ENCODE measurements at regions not wholly inside any gene's neighbourhood (a gene's known extent, or its start where the extent isn't known, plus 50 kb on each side); places are given as distances from the start of the nearest gene placed in this dataset.

GRCh38 chr2:217071416-217071815 lies 211.6 kb upstream of the TNP1 start:
- Mint-ChIP-seq H3K36me3 (ENCODE audit: insufficient read depth) (no peaks in the 10 kb centered on the region), H3K4me1 (no peaks in the 10 kb centered on the region), H3K4me3 (no peak overlapping the region), H3K27me3 (no peaks in the 10 kb centered on the region), H3K27ac (ENCODE audit: low read depth) (no peak overlapping the region), H3K9me3 (no peaks in the 10 kb centered on the region)
- ATAC-seq (replicated peaks; ENCODE audit: extremely low read depth, poor library complexity, severe bottlenecking) (no peak), DNase-seq (ENCODE audit: low spot score in 2 of 2) (no peak)

DNA sequence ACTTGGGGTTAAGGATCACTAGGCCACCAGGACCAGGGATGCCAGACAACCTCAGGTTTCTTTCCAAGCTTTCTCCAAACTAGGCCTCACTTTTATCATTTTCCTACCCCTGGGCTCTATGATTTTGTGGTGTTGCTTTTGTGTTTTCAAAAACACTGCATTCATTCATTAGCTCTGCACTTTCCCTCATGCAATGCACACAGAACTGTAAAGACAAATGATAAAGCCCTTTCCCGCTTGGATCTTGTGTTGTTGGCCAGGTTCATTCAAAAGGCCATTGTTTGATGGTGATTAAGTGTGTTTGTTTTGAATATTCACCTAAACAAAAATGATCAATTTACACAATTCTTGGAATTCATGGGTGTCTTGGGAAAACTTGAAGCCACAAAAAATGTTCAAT lies 210.7 kb upstream of the TNP1 start:
- no peaks in the 10 kb centered on the region for H3K4me1 Mint-ChIP-seq
- no peaks in the 10 kb centered on the region for H3K36me3 Mint-ChIP-seq (ENCODE audit: insufficient read depth)
- no peaks in the 10 kb centered on the region for H3K27me3 Mint-ChIP-seq
- no peaks in the 10 kb centered on the region for H3K9me3 Mint-ChIP-seq
- H3K4me3 Mint-ChIP-seq: no peak overlapping the region
- no peak overlapping the region for H3K27ac Mint-ChIP-seq (ENCODE audit: low read depth)
- no peak for DNase-seq (ENCODE audit: low spot score in 2 of 2)
- no peak for ATAC-seq (replicated peaks; ENCODE audit: extremely low read depth, poor library complexity, severe bottlenecking)

GRCh38 chr2:217070043-217070430 lies 210.2 kb upstream of the TNP1 start:
- DNase-seq (ENCODE audit: low spot score in 2 of 2) (no peak), ATAC-seq (replicated peaks; ENCODE audit: extremely low read depth, poor library complexity, severe bottlenecking) (no peak)
- H3K36me3 Mint-ChIP-seq (ENCODE audit: insufficient read depth): no peaks in the 10 kb centered on the region
- no peak overlapping the region for H3K27ac Mint-ChIP-seq (ENCODE audit: low read depth)
- H3K27me3 Mint-ChIP-seq: no peaks in the 10 kb centered on the region
- no peaks in the 10 kb centered on the region for H3K9me3 Mint-ChIP-seq
- no peak overlapping the region for H3K4me3 Mint-ChIP-seq
- H3K4me1 Mint-ChIP-seq: no peaks in the 10 kb centered on the region

GRCh38 chr2:217069263-217070042 lies 209.6 kb upstream of the TNP1 start:
- DNase-seq (ENCODE audit: low spot score in 2 of 2) (no peak), ATAC-seq (replicated peaks; ENCODE audit: extremely low read depth, poor library complexity, severe bottlenecking) (no peak)
- no peaks in the 10 kb centered on the region for H3K27me3 Mint-ChIP-seq
- no peaks in the 10 kb centered on the region for H3K36me3 Mint-ChIP-seq (ENCODE audit: insufficient read depth)
- no peaks in the 10 kb centered on the region for H3K4me1 Mint-ChIP-seq
- no peaks in the 10 kb centered on the region for H3K9me3 Mint-ChIP-seq
- H3K4me3 Mint-ChIP-seq: no peak overlapping the region
- no peak overlapping the region for H3K27ac Mint-ChIP-seq (ENCODE audit: low read depth)

DNA sequence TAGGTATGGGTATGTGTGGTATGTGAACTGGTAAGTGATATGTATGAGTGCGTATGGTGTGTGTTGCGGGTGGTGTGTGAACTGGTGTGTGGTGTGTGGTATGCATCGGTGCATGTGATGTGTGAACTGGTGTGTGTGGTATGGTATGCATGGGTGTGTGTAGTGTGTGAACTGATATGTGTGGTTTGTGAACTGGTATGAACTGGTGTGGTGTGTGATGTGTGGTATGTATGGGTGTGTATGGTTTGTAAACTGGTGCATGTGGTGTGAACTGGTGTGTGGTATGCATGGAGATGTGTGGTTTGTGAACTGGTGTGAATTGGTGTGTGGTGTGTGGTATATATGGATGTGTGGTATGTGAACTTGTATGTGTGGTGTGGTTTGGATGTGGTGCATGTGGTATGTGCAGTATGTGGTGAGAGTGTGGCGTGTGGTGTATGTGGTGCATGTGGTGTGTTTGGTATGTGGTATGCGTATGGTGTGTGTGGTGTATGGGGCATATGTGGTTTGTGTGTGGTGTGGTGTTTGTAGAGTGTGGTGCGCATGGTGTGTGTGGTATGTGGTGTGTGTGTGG lies 208.9 kb upstream of the TNP1 start:
- no peak overlapping the region for H3K27ac Mint-ChIP-seq (ENCODE audit: low read depth)
- no peaks in the 10 kb centered on the region for H3K9me3 Mint-ChIP-seq
- H3K4me3 Mint-ChIP-seq: no peak overlapping the region
- no peaks in the 10 kb centered on the region for H3K36me3 Mint-ChIP-seq (ENCODE audit: insufficient read depth)
- no peak for ATAC-seq (replicated peaks; ENCODE audit: extremely low read depth, poor library complexity, severe bottlenecking)
- H3K27me3 Mint-ChIP-seq: peaks cover under 1% of the 10 kb centered on the region
- no peaks in the 10 kb centered on the region for H3K4me1 Mint-ChIP-seq
- no peak for DNase-seq (ENCODE audit: low spot score in 2 of 2)

GRCh38 chr2:217067787-217068186 lies 207.9 kb upstream of the TNP1 start:
- no peak overlapping the region for H3K27ac Mint-ChIP-seq (ENCODE audit: low read depth)
- ATAC-seq (replicated peaks; ENCODE audit: extremely low read depth, poor library complexity, severe bottlenecking): no peak
- H3K9me3 Mint-ChIP-seq: no peaks in the 10 kb centered on the region
- H3K36me3 Mint-ChIP-seq (ENCODE audit: insufficient read depth): no peaks in the 10 kb centered on the region
- no peaks in the 10 kb centered on the region for H3K4me1 Mint-ChIP-seq
- DNase-seq (ENCODE audit: low spot score in 2 of 2): no peak
- H3K27me3 Mint-ChIP-seq: peaks cover 10% of the 10 kb centered on the region
- no peak overlapping the region for H3K4me3 Mint-ChIP-seq

DNA sequence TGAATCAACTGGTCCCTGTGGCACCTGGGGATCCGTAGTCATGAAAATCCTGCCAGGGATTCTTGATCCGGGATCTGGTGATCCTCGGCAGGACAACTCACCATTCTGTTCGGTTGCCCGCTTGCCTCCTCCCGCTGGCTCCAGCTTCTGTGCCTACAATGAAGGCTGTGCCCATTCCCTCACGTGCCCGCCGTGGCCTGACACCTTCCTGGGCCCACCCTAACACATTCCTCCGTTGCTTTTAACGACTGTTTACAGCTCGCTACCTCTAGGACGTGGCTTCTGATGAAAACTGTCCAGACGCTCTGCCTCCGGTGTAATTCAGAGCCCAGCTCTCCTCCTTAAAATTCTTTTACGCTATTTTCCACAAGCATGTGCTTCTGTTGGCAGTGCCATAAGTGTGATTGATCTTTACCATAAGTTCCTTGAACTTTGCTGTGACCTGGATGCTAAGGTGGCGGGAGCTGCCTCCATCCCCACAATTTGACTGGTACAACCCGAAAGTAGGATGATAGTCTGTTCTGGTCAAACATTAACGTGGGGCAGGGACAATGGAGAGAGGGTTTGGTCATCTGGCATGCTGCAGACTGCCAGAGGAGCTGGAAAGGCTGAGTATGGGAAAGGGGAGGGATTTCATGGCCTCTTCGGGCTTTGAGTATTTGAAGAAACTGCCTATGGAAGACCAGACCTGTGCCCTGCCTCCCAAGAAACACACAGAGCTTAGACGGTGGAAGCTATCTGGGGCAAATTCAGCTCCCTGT lies 206.8 kb upstream of the TNP1 start:
- Mint-ChIP-seq H3K27me3 (peaks cover 10% of the 10 kb centered on the region), H3K4me1 (no peaks in the 10 kb centered on the region), H3K27ac (ENCODE audit: low read depth) (no peak overlapping the region), H3K9me3 (no peaks in the 10 kb centered on the region), H3K4me3 (no peak overlapping the region), H3K36me3 (ENCODE audit: insufficient read depth) (no peaks in the 10 kb centered on the region)
- ATAC-seq (replicated peaks; ENCODE audit: extremely low read depth, poor library complexity, severe bottlenecking) (no peak), DNase-seq (ENCODE audit: low spot score in 2 of 2) (no peak)

- Mint-ChIP-seq H3K27me3 (peaks cover 10% of the 10 kb centered on the region), H3K4me1 (no peaks in the 10 kb centered on the region)
- no peak for ATAC-seq (replicated peaks; ENCODE audit: extremely low read depth, poor library complexity, severe bottlenecking)
Measured at GRCh38 chr2:217065695-217066405, 206.0 kb upstream of the TNP1 start.

GRCh38 chr2:217065012-217065290 lies 205.1 kb upstream of the TNP1 start:
- Mint-ChIP-seq H3K4me1 (no peaks in the 10 kb centered on the region), H3K4me3 (no peak overlapping the region), H3K27ac (ENCODE audit: low read depth) (no peak overlapping the region), H3K27me3 (peaks cover 10% of the 10 kb centered on the region), H3K36me3 (ENCODE audit: insufficient read depth) (no peaks in the 10 kb centered on the region), H3K9me3 (no peaks in the 10 kb centered on the region)
- ATAC-seq (replicated peaks; ENCODE audit: extremely low read depth, poor library complexity, severe bottlenecking): no peak
- no peak for DNase-seq (ENCODE audit: low spot score in 2 of 2)

More at GRCh38 chr2:217065695-217066405, 206.0 kb upstream of the TNP1 start:
- Mint-ChIP-seq H3K36me3 (ENCODE audit: insufficient read depth) (no peaks in the 10 kb centered on the region), H3K27ac (ENCODE audit: low read depth) (no peak overlapping the region), H3K9me3 (no peaks in the 10 kb centered on the region), H3K4me3 (no peak overlapping the region)
- no peak for DNase-seq (ENCODE audit: low spot score in 2 of 2)

- Mint-ChIP-seq H3K27ac (ENCODE audit: low read depth) (no peak overlapping the region), H3K27me3 (peaks cover 10% of the 10 kb centered on the region), H3K4me3 (no peak overlapping the region), H3K9me3 (no peaks in the 10 kb centered on the region), H3K4me1 (no peaks in the 10 kb centered on the region), H3K36me3 (ENCODE audit: insufficient read depth) (no peaks in the 10 kb centered on the region)
- ATAC-seq (replicated peaks; ENCODE audit: extremely low read depth, poor library complexity, severe bottlenecking): no peak
- DNase-seq (ENCODE audit: low spot score in 2 of 2): no peak
Measured at GRCh38 chr2:217064234-217065011, 204.6 kb upstream of the TNP1 start.

GRCh38 chr2:217063238-217063755 lies 203.4 kb upstream of the TNP1 start:
- no peak for ATAC-seq (replicated peaks; ENCODE audit: extremely low read depth, poor library complexity, severe bottlenecking)
- H3K27me3 Mint-ChIP-seq: peaks cover 10% of the 10 kb centered on the region
- no peak overlapping the region for H3K27ac Mint-ChIP-seq (ENCODE audit: low read depth)
- no peak overlapping the region for H3K4me3 Mint-ChIP-seq
- no peaks in the 10 kb centered on the region for H3K4me1 Mint-ChIP-seq
- no peak for DNase-seq (ENCODE audit: low spot score in 2 of 2)
- H3K9me3 Mint-ChIP-seq: no peaks in the 10 kb centered on the region
- no peaks in the 10 kb centered on the region for H3K36me3 Mint-ChIP-seq (ENCODE audit: insufficient read depth)

DNA sequence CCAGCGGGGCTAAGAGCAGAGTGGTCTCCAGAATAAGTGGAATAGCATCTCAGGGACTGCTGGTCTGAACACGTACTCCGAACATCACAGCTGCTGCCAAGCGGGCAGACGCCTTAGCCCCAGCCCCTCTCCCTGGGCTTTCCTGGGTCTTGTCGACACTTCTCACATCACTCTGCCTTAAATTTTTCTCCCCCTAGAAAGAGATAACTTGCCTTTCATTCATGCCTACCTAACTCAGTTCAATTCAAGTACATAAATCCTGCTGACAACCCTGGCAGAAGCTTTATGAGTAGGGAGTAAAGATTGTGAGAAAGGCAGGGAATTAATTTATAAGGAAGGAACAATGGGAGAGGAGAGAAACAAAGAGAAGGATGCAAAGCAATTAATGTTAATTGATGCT lies 202.9 kb upstream of the TNP1 start:
- H3K9me3 Mint-ChIP-seq: no peaks in the 10 kb centered on the region
- peaks cover 10% of the 10 kb centered on the region for H3K27me3 Mint-ChIP-seq
- ATAC-seq (replicated peaks; ENCODE audit: extremely low read depth, poor library complexity, severe bottlenecking) (no peak), DNase-seq (ENCODE audit: low spot score in 2 of 2) (no peak)
- H3K27ac Mint-ChIP-seq (ENCODE audit: low read depth): no peak overlapping the region
- H3K36me3 Mint-ChIP-seq (ENCODE audit: insufficient read depth): no peaks in the 10 kb centered on the region
- no peak overlapping the region for H3K4me3 Mint-ChIP-seq
- H3K4me1 Mint-ChIP-seq: no peaks in the 10 kb centered on the region
